Coronary artery (tissue), 2 donors: ENCODE measurements at regions not wholly inside any gene's neighbourhood (a gene's known extent, or its start where the extent isn't known, plus 50 kb on each side); places are given as distances from the start of the nearest gene placed in this dataset.

Experiments used
- DNase-seq: peaks from one replicate; pipeline ENCODE4 v3.0.0-alpha.2; 2017; ENCODE audit warnings: low spot score
- H3K27ac ChIP-seq, 2 donors: fragments of 200-600 bp; sonication (generic); one replicate each; pipeline ENCODE4 v1.5.1; 2016 to 2019
- H3K4me3 ChIP-seq: fragments of 200-600 bp; sonication (generic); 2 replicates; pipeline ENCODE4 v1.5.1; 2016; ENCODE audit warnings: mild to moderate bottlenecking, moderate library complexity
- CTCF ChIP-seq: fragments of 200-600 bp; sonication (generic); IDR thresholded peaks from one replicate; pipeline ENCODE4 v1.5.1; 2019; ENCODE audit warnings: antibody characterized with exemption

DNA sequence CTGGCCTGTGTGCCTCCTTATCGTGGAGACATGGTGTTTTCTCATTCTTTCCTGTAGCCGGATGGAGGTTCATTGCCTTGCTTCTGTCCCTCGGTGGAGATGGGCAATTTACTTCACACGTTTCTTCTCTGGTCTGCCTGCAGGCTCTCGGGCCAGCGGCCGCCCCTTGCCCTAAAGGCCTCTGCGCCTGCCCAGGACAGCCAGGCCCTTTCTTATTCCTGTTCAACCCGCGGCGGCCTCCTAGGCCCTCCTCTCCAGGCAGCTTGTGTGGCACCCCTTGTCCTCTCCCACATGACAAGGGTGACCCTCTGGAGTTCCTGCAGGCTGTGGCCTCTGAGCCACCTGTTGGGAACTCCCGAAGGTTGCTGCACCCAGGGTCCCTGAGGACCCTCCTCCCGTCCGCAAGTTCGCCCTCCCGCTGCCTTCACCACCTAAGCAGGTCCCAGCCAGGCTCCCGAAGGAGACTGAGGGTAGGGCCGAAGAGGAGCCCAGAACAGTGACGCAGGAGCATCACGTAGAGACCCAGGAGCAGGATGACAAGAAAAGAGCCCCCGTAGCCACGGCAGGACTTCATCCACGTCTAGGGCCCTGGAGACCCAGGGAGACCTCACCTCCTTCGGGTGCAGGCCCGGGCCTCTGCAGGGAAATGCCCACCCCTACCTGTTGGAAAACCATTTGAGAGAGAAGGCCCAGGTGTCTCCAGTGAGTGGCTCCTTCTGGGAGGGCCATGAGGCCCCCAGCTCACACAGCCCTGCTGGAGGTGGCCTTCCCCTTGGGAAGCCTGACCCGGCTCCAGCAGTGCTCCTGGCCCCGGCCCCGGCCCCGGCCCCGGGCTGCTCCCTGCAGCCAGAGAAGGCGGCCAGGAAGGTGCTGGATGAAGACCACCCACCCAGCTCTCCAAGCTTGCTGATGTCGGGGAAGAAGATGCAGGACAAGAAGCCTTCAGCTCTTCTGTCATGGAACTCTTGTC is 291.4 kb downstream of the TLE4 start:
- H3K27ac ChIP-seq, result no peak overlapping the region
- no peak for TF ChIP-seq CTCF
- no peak overlapping the region for H3K4me3 ChIP-seq
- no peak for DNase-seq

DNA sequence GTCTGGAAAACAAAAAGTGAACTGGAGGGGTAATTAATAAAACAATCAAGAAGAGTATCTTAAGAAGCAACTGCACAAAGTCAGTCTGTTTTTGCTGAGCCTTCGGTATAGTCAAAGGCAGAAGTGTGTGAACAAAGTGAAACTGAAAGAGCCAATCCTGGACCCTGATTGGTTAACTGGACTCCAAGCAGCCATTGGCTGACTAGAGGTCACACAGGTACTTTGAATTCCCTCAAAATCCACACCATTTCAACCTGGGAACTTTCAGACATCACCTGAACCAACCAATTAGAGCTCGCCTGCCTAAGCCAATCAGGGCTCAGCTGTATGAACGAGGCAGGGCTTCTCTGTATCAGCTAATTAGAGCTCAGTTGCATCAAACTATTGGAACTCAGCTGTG is 286.7 kb downstream of the TLE4 start:
- DNase-seq, result no peak
- Histone ChIP-seq H3K4me3 (no peak overlapping the region), H3K27ac (no peak overlapping the region)
- no peak for TF ChIP-seq CTCF

- Histone ChIP-seq H3K27ac (no peak overlapping the region), H3K4me3 (no peak overlapping the region)
- TF ChIP-seq CTCF, result no peak
- DNase-seq, result no peak
Observed at GRCh38 chr9:79857188-79857587, 285.4 kb downstream of the TLE4 start.

- TF ChIP-seq CTCF, result no peak
- no peak for DNase-seq
Observed at GRCh38 chr9:79847074-79847473, 275.3 kb downstream of the TLE4 start.

DNA sequence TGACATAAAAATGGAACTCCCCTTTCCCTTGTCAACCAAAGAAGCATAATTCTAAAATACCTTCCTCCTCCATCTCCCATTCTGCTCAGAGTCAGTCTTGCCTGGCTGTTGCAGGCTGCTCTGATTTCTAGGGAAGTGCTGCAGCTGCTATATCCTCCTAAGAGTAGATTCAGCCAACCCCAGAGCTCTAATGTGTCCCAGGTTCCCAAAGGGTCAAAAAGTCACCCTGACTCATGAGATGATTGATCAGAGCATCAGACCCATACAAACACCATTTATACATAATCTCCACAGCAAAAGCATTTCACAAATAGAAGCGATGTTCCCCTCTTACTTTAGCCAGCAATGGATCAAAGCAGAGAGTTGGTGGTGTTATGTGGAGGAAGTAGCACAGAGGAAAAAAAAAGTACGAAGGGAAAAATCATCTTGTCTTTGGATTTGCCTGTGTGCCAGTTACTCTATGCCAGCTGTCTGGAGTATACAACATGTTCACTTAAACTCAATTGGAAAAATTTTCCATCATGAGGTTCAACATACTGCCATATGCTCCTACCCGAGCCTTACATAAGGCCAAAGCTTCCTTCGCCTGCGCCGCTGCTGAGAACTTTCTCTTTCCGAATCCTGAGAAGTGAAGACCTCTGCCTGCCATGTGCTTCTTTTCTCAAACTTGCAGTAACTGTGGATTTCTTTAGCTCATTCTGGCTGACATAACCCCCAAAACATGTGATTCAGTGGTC is 258.0 kb downstream of the TLE4 start:
- no peak for TF ChIP-seq CTCF
- H3K4me3 ChIP-seq, result no peak overlapping the region
- DNase-seq, result no peak
- H3K27ac ChIP-seq, result no peak overlapping the region

More at GRCh38 chr9:79847074-79847473, 275.3 kb downstream of the TLE4 start:
- Histone ChIP-seq H3K4me3 (no peak overlapping the region), H3K27ac (no peak overlapping the region)

- no peak for DNase-seq
- Histone ChIP-seq H3K27ac (no peak overlapping the region), H3K4me3 (no peak overlapping the region)
- no peak for TF ChIP-seq CTCF
Observed at GRCh38 chr9:79824265-79824664, 252.5 kb downstream of the TLE4 start.
